ENCODE measurements at regions not wholly inside any gene's neighbourhood (a gene's known extent, or its start where the extent isn't known, plus 50 kb on each side); places are given as distances from the start of the nearest gene placed in this dataset.
A peak's percentile ranks its signal among the peaks of the same experiment; 100 is the strongest.
"Not testable (repeated sequence)": the region's sequence is repeated elsewhere in the genome, so short reads cannot be mapped to it uniquely, and the experiment has no call there.

GRCh38 chr13:22837980-22838647 is 342.7 kb upstream of the SGCG start:
- Histone ChIP-seq H3K27ac (ENCODE audit: low read depth in 1 of 3, low read length in 2 of 3) (no peak overlapping the region), H3K36me3 (ENCODE audit: control insufficient read depth in 3 of 3, insufficient read depth in 2 of 3, low read depth in 1 of 3, low read length in 3 of 3) (no peaks in the 10 kb centered on the region), H3K4me1 (ENCODE audit: control insufficient read depth in 3 of 3, insufficient read depth in 2 of 3, low read depth in 1 of 3, low read length in 2 of 3) (no peaks in the 10 kb centered on the region), H3K9me3 (ENCODE audit: control insufficient read depth in 2 of 2, insufficient read depth in 1 of 2, low read depth in 1 of 2, low read length in 1 of 2) (no peaks in the 10 kb centered on the region), H3K4me3 (ENCODE audit: low read depth in 1 of 3, low read length in 3 of 3) (no peak overlapping the region), H3K27me3 (ENCODE audit: control insufficient read depth in 3 of 3, insufficient read depth in 3 of 3, low read length in 3 of 3) (peaks cover 0 to 9% (median 6%) of the 10 kb centered on the region in 3 donors)
- DNase-seq (no peak), FAIRE-seq (no peak)
- WGBS, 3 donors: 19 to 25% (median 21%) methylated on average over 36 to 45 of the region's 45 CpGs

GRCh38 chr13:22839603-22840530 is 340.9 kb upstream of the SGCG start:
- 81 to 84% (median 83%) methylated on average over 7 of the region's 7 CpGs for WGBS, 3 donors
- no peaks in the 10 kb centered on the region for H3K9me3 ChIP-seq (ENCODE audit: control insufficient read depth in 2 of 2, insufficient read depth in 1 of 2, low read depth in 1 of 2, low read length in 1 of 2)
- DNase-seq: no peak

GRCh38 chr13:22846551-22846950 is 334.2 kb upstream of the SGCG start:
- no peaks in the 10 kb centered on the region for H3K4me1 ChIP-seq (ENCODE audit: control insufficient read depth in 3 of 3, insufficient read depth in 2 of 3, low read depth in 1 of 3, low read length in 2 of 3)
- H3K9me3 ChIP-seq (ENCODE audit: control insufficient read depth in 2 of 2, insufficient read depth in 1 of 2, low read depth in 1 of 2, low read length in 1 of 2): no peaks in the 10 kb centered on the region
- FAIRE-seq (no peak), DNase-seq (no peak)
- H3K36me3 ChIP-seq (ENCODE audit: control insufficient read depth in 3 of 3, insufficient read depth in 2 of 3, low read depth in 1 of 3, low read length in 3 of 3): no peaks in the 10 kb centered on the region
- H3K27ac ChIP-seq (ENCODE audit: low read depth in 1 of 3, low read length in 2 of 3): no peak overlapping the region
- WGBS, 3 donors: 32 to 45% (median 33%) methylated on average over 2 of the region's 2 CpGs
- H3K27me3 ChIP-seq (ENCODE audit: control insufficient read depth in 3 of 3, insufficient read depth in 3 of 3, low read length in 3 of 3): no peaks in the 10 kb centered on the region
- H3K4me3 ChIP-seq (ENCODE audit: low read depth in 1 of 3, low read length in 3 of 3): no peak overlapping the region

More at GRCh38 chr13:22839603-22840530, 340.9 kb upstream of the SGCG start:
- no peak for FAIRE-seq
- Histone ChIP-seq H3K27ac (ENCODE audit: low read depth in 1 of 3, low read length in 2 of 3) (no peak overlapping the region), H3K36me3 (ENCODE audit: control insufficient read depth in 3 of 3, insufficient read depth in 2 of 3, low read depth in 1 of 3, low read length in 3 of 3) (no peaks in the 10 kb centered on the region), H3K4me1 (ENCODE audit: control insufficient read depth in 3 of 3, insufficient read depth in 2 of 3, low read depth in 1 of 3, low read length in 2 of 3) (no peaks in the 10 kb centered on the region), H3K27me3 (ENCODE audit: control insufficient read depth in 3 of 3, insufficient read depth in 3 of 3, low read length in 3 of 3) (peaks cover 0 to 9% (median 6%) of the 10 kb centered on the region in 3 donors), H3K4me3 (ENCODE audit: low read depth in 1 of 3, low read length in 3 of 3) (no peak overlapping the region)

- no peak for FAIRE-seq
- Histone ChIP-seq H3K4me1 (ENCODE audit: control insufficient read depth in 3 of 3, insufficient read depth in 2 of 3, low read depth in 1 of 3, low read length in 2 of 3) (no peaks in the 10 kb centered on the region), H3K27ac (ENCODE audit: low read depth in 1 of 3, low read length in 2 of 3) (no peak overlapping the region), H3K27me3 (ENCODE audit: control insufficient read depth in 3 of 3, insufficient read depth in 3 of 3, low read length in 3 of 3) (no peaks in the 10 kb centered on the region), H3K9me3 (ENCODE audit: control insufficient read depth in 2 of 2, insufficient read depth in 1 of 2, low read depth in 1 of 2, low read length in 1 of 2) (no peaks in the 10 kb centered on the region), H3K36me3 (ENCODE audit: control insufficient read depth in 3 of 3, insufficient read depth in 2 of 3, low read depth in 1 of 3, low read length in 3 of 3) (no peaks in the 10 kb centered on the region), H3K4me3 (ENCODE audit: low read depth in 1 of 3, low read length in 3 of 3) (no peak overlapping the region)
- peak; percentile 21 to 27 for DNase-seq
- 75 to 87% (median 82%) methylated on average over 32 of the region's 32 CpGs for WGBS, 3 donors
These were observed 332.2 kb upstream of the SGCG start for GRCh38 chr13:22848539-22849052.

- Histone ChIP-seq H3K4me1 (ENCODE audit: control insufficient read depth in 3 of 3, insufficient read depth in 2 of 3, low read depth in 1 of 3, low read length in 2 of 3) (no peaks in the 10 kb centered on the region), H3K4me3 (ENCODE audit: low read depth in 1 of 3, low read length in 3 of 3) (no peak overlapping the region), H3K36me3 (ENCODE audit: control insufficient read depth in 3 of 3, insufficient read depth in 2 of 3, low read depth in 1 of 3, low read length in 3 of 3) (no peaks in the 10 kb centered on the region), H3K27ac (ENCODE audit: low read depth in 1 of 3, low read length in 2 of 3) (no peak overlapping the region), H3K9me3 (ENCODE audit: control insufficient read depth in 2 of 2, insufficient read depth in 1 of 2, low read depth in 1 of 2, low read length in 1 of 2) (peaks cover 0 to 2% of the 10 kb centered on the region in 2 donors), H3K27me3 (ENCODE audit: control insufficient read depth in 3 of 3, insufficient read depth in 3 of 3, low read length in 3 of 3) (no peaks in the 10 kb centered on the region)
- 56 to 70% (median 65%) methylated on average over 2 of the region's 2 CpGs for WGBS, 3 donors
- DNase-seq (no peak), FAIRE-seq (no peak)
These were observed 324.9 kb upstream of the SGCG start for GRCh38 chr13:22855926-22856325.

- not testable (repeated sequence) for H3K36me3 ChIP-seq (ENCODE audit: control insufficient read depth in 3 of 3, insufficient read depth in 2 of 3, low read depth in 1 of 3, low read length in 3 of 3); DNase-seq; H3K4me1 ChIP-seq (ENCODE audit: control insufficient read depth in 3 of 3, insufficient read depth in 2 of 3, low read depth in 1 of 3, low read length in 2 of 3); H3K4me3 ChIP-seq (ENCODE audit: low read depth in 1 of 3, low read length in 3 of 3); H3K27ac ChIP-seq (ENCODE audit: low read depth in 1 of 3, low read length in 2 of 3); H3K9me3 ChIP-seq (ENCODE audit: control insufficient read depth in 2 of 2, insufficient read depth in 1 of 2, low read depth in 1 of 2, low read length in 1 of 2); H3K27me3 ChIP-seq (ENCODE audit: control insufficient read depth in 3 of 3, insufficient read depth in 3 of 3, low read length in 3 of 3); FAIRE-seq
- 90 to 95% (median 94%) methylated on average over 5 to 24 of the region's 32 CpGs for WGBS, 3 donors
These were observed 321.8 kb upstream of the SGCG start for GRCh38 chr13:22858980-22859379.

- WGBS, 3 donors: 90 to 95% (median 94%) methylated on average over 17 to 21 of the region's 21 CpGs
- not testable (repeated sequence) for H3K36me3 ChIP-seq (ENCODE audit: control insufficient read depth in 3 of 3, insufficient read depth in 2 of 3, low read depth in 1 of 3, low read length in 3 of 3); H3K27ac ChIP-seq (ENCODE audit: low read depth in 1 of 3, low read length in 2 of 3); H3K4me3 ChIP-seq (ENCODE audit: low read depth in 1 of 3, low read length in 3 of 3); H3K9me3 ChIP-seq (ENCODE audit: control insufficient read depth in 2 of 2, insufficient read depth in 1 of 2, low read depth in 1 of 2, low read length in 1 of 2); DNase-seq; H3K27me3 ChIP-seq (ENCODE audit: control insufficient read depth in 3 of 3, insufficient read depth in 3 of 3, low read length in 3 of 3); H3K4me1 ChIP-seq (ENCODE audit: control insufficient read depth in 3 of 3, insufficient read depth in 2 of 3, low read depth in 1 of 3, low read length in 2 of 3); FAIRE-seq
These were observed 321.4 kb upstream of the SGCG start for GRCh38 chr13:22859411-22859810.

- no peaks in the 10 kb centered on the region for H3K4me1 ChIP-seq (ENCODE audit: control insufficient read depth in 3 of 3, insufficient read depth in 2 of 3, low read depth in 1 of 3, low read length in 2 of 3)
- no peak for FAIRE-seq
- H3K4me3 ChIP-seq (ENCODE audit: low read depth in 1 of 3, low read length in 3 of 3): no peak overlapping the region
- no peak for DNase-seq
- no peaks in the 10 kb centered on the region for H3K27me3 ChIP-seq (ENCODE audit: control insufficient read depth in 3 of 3, insufficient read depth in 3 of 3, low read length in 3 of 3)
- no peaks in the 10 kb centered on the region for H3K36me3 ChIP-seq (ENCODE audit: control insufficient read depth in 3 of 3, insufficient read depth in 2 of 3, low read depth in 1 of 3, low read length in 3 of 3)
- no peak overlapping the region for H3K27ac ChIP-seq (ENCODE audit: low read depth in 1 of 3, low read length in 2 of 3)
- peaks cover 0 to 2% of the 10 kb centered on the region in 2 donors for H3K9me3 ChIP-seq (ENCODE audit: control insufficient read depth in 2 of 2, insufficient read depth in 1 of 2, low read depth in 1 of 2, low read length in 1 of 2)
These were observed 318.8 kb upstream of the SGCG start for GRCh38 chr13:22861958-22862466.

Data from small intestine (tissue), 7 donors.